ENCODE measurements at regions not wholly inside any gene's neighbourhood (a gene's known extent, or its start where the extent isn't known, plus 50 kb on each side); places are given as distances from the start of the nearest gene placed in this dataset.
A peak's percentile ranks its signal among the peaks of the same experiment; 100 is the strongest.
"Not testable (repeated sequence)": the region's sequence is repeated elsewhere in the genome, so short reads cannot be mapped to it uniquely, and the experiment has no call there.

GRCh38 chr4:106793933-106794332 is 242.2 kb downstream of the DKK2 start:
- TF ChIP-seq CTCF (IDR thresholded peaks at IDR 0.05), result no peak
- Histone ChIP-seq H3K36me3 (replicated peaks in 1 of 2; ENCODE audit: control insufficient read depth in 1 of 2, insufficient read depth in 2 of 2, low read length in 2 of 2) (no peaks in the 10 kb centered on the region), H3K4me3 (replicated peaks in 1 of 3; ENCODE audit: low read depth in 2 of 3, low read length in 3 of 3) (no peak overlapping the region), H3K27me3 (ENCODE audit: control insufficient read depth in 2 of 2, insufficient read depth in 2 of 2, low read length in 2 of 2) (peaks cover 3 to 5% of the 10 kb centered on the region in 2 donors), H3K4me2 (replicated peaks; ENCODE audit: extremely low read depth, low read length, poor library complexity, severe bottlenecking) (no peak overlapping the region), H3K9ac (ENCODE audit: insufficient read depth, low read length, poor library complexity, severe bottlenecking) (no peak overlapping the region), H3K79me2 (ENCODE audit: insufficient read depth, low read length) (no peaks in the 10 kb centered on the region), H4K20me1 (ENCODE audit: insufficient read depth, low read length) (no peaks in the 10 kb centered on the region), H3K4me1 (ENCODE audit: control insufficient read depth in 1 of 2, insufficient read depth in 2 of 2, low read length in 2 of 2) (no peaks in the 10 kb centered on the region), H2AFZ (ENCODE audit: insufficient read depth, low read depth, low read length, poor library complexity, severe bottlenecking) (no peak overlapping the region), H3K27ac (ENCODE audit: low read depth in 1 of 2, low read length in 2 of 2) (no peak overlapping the region), H3K9me3 (replicated peaks in 1 of 2; ENCODE audit: control insufficient read depth in 1 of 2, insufficient read depth in 1 of 2, low read length in 2 of 2) (no peaks in the 10 kb centered on the region)
- H3K27ac Mint-ChIP-seq, result no peak overlapping the region
- peaks cover 1 to 6% (median 4%) of the 10 kb centered on the region in 3 donors for H3K27me3 Mint-ChIP-seq (ENCODE audit: low read depth in 3 of 3)
- intact Hi-C loops (cut with micrococcal nuclease), result no loop called here
- no peak overlapping the region for H3K4me3 Mint-ChIP-seq
- H3K36me3 Mint-ChIP-seq, result no peaks in the 10 kb centered on the region
- H3K9me3 Mint-ChIP-seq, result peaks cover 0 to 6% (median 1%) of the 10 kb centered on the region in 7 donors
- no peaks in the 10 kb centered on the region for H3K4me1 Mint-ChIP-seq
- DNase-seq, result no peak

GRCh38 chr4:106775636-106776035 is 260.5 kb downstream of the DKK2 start:
- no peaks in the 10 kb centered on the region for H3K27me3 Mint-ChIP-seq (ENCODE audit: low read depth in 3 of 3)
- H3K4me2 ChIP-seq (replicated peaks; ENCODE audit: extremely low read depth, low read length, poor library complexity, severe bottlenecking), result peak overlapping the region; percentile 26
- no peak overlapping the region for H2AFZ ChIP-seq (ENCODE audit: insufficient read depth, low read depth, low read length, poor library complexity, severe bottlenecking)
- peak; percentile 19 to 40 (median 22) for DNase-seq
- no CpG with 5 or more reads among the region's 1 CpG for WGBS (ENCODE audit: insufficient coverage)
- peak overlapping the region in 1 of 2 donors; percentile 2 for H3K4me3 Mint-ChIP-seq
- H4K20me1 ChIP-seq (ENCODE audit: insufficient read depth, low read length), result no peaks in the 10 kb centered on the region
- H3K27me3 ChIP-seq (ENCODE audit: control insufficient read depth in 2 of 2, insufficient read depth in 2 of 2, low read length in 2 of 2), result no peaks in the 10 kb centered on the region
- no peaks in the 10 kb centered on the region for H3K36me3 Mint-ChIP-seq
- intact Hi-C loops (cut with micrococcal nuclease), result no loop called here
- no peaks in the 10 kb centered on the region for H3K79me2 ChIP-seq (ENCODE audit: insufficient read depth, low read length)
- no peak overlapping the region for H3K4me3 ChIP-seq (replicated peaks in 1 of 3; ENCODE audit: low read depth in 2 of 3, low read length in 3 of 3)
- no peak for TF ChIP-seq CTCF (IDR thresholded peaks at IDR 0.05)
- H3K9me3 Mint-ChIP-seq, result peaks cover 2 to 9% (median 5%) of the 10 kb centered on the region in 7 donors
- H3K4me1 Mint-ChIP-seq, result peaks cover 10% of the 10 kb centered on the region
- H3K9ac ChIP-seq (ENCODE audit: insufficient read depth, low read length, poor library complexity, severe bottlenecking), result no peak overlapping the region
- H3K36me3 ChIP-seq (replicated peaks in 1 of 2; ENCODE audit: control insufficient read depth in 1 of 2, insufficient read depth in 2 of 2, low read length in 2 of 2), result no peaks in the 10 kb centered on the region
- H3K4me1 ChIP-seq (ENCODE audit: control insufficient read depth in 1 of 2, insufficient read depth in 2 of 2, low read length in 2 of 2), result peaks cover 8 to 9% of the 10 kb centered on the region in 2 donors
- no peaks in the 10 kb centered on the region for H3K9me3 ChIP-seq (replicated peaks in 1 of 2; ENCODE audit: control insufficient read depth in 1 of 2, insufficient read depth in 1 of 2, low read length in 2 of 2)
- H3K27ac Mint-ChIP-seq, result peak overlapping the region in 6 of 7 donors; percentile 46 to 91 (median 86)
- H3K27ac ChIP-seq (ENCODE audit: low read depth in 1 of 2, low read length in 2 of 2), result peak overlapping the region in 1 of 2 donors; percentile 32

- Mint-ChIP-seq H3K9me3 (peaks cover 4 to 12% (median 7%) of the 10 kb centered on the region in 7 donors), H3K27ac (peak overlapping the region in 1 of 7 donors; percentile 43), H3K4me1 (peaks cover 10% of the 10 kb centered on the region)
- intact Hi-C loops (cut with micrococcal nuclease); H3K4me3 ChIP-seq (replicated peaks in 1 of 3; ENCODE audit: low read depth in 2 of 3, low read length in 3 of 3); H4K20me1 ChIP-seq (ENCODE audit: insufficient read depth, low read length); H3K9ac ChIP-seq (ENCODE audit: insufficient read depth, low read length, poor library complexity, severe bottlenecking); H3K27me3 Mint-ChIP-seq (ENCODE audit: low read depth in 3 of 3); H3K27ac ChIP-seq (ENCODE audit: low read depth in 1 of 2, low read length in 2 of 2); H3K4me1 ChIP-seq (ENCODE audit: control insufficient read depth in 1 of 2, insufficient read depth in 2 of 2, low read length in 2 of 2); H3K36me3 ChIP-seq (replicated peaks in 1 of 2; ENCODE audit: control insufficient read depth in 1 of 2, insufficient read depth in 2 of 2, low read length in 2 of 2); H3K4me3 Mint-ChIP-seq; DNase-seq; H3K9me3 ChIP-seq (replicated peaks in 1 of 2; ENCODE audit: control insufficient read depth in 1 of 2, insufficient read depth in 1 of 2, low read length in 2 of 2); H3K4me2 ChIP-seq (replicated peaks; ENCODE audit: extremely low read depth, low read length, poor library complexity, severe bottlenecking); H3K36me3 Mint-ChIP-seq; H3K27me3 ChIP-seq (ENCODE audit: control insufficient read depth in 2 of 2, insufficient read depth in 2 of 2, low read length in 2 of 2); H3K79me2 ChIP-seq (ENCODE audit: insufficient read depth, low read length); H2AFZ ChIP-seq (ENCODE audit: insufficient read depth, low read depth, low read length, poor library complexity, severe bottlenecking): not testable (repeated sequence)
- WGBS (ENCODE audit: insufficient coverage), result no CpG with 5 or more reads among the region's 1 CpG
These were observed 262.1 kb downstream of the DKK2 start for GRCh38 chr4:106774055-106774454.
